HepG2 (cell line): ENCODE measurements at regions not wholly inside any gene's neighbourhood (a gene's known extent, or its start where the extent isn't known, plus 50 kb on each side); places are given as distances from the start of the nearest gene placed in this dataset.

Experiments
- ATAC-seq: fragments of 200-7000 bp; cut with Tn5 transposase; 3 replicates; pipeline ENCODE4 v1.9.1; 2020; ENCODE audit warnings: mild to moderate bottlenecking, moderate library complexity
- BruUV-seq: library from RNA; stranded (reverse); fragments of 400-500 nt; replicated peaks from 2 replicates; lab custom pipeline; 2021; lab: Mats Ljungman, UMichigan
- CTCF ChIA-PET: fragments of 300-600 bp; formaldehyde crosslinking; extraction: SDS; loops from one replicate; lab custom pipeline; 2021; ENCODE audit warnings: low total read pairs, inconsistent platforms, low intra/inter-chr PET ratio; lab: Yijun Ruan, JAX
- POLR2A ChIA-PET: fragments of 350-600 bp; sonication (Branson Sonifier 250); formaldehyde crosslinking; loops from one replicate; lab custom pipeline; 2020; ENCODE audit warnings: antibody characterized with exemption, inconsistent platforms; lab: Yijun Ruan, JAX
- DNase-seq: peaks from one replicate; pipeline ENCODE4 v3.0.0-alpha.2; 2015; ENCODE audit warnings: low spot score
- FAIRE-seq: peaks from 3 replicates; lab custom pipeline; 2011; peaks lifted over from hg19 to GRCh38; lab: Jason Lieb, UNC
- H2AFZ ChIP-seq: one replicate; pipeline ENCODE4 v1.6.1; 2011; ENCODE audit warnings: low read length, inconsistent platforms
- H3K27ac ChIP-seq: fragments of 300-600 bp; 3 replicates; pipeline ENCODE4 v1.8.0; 2011; ENCODE audit warnings: mixed run types, mild to moderate bottlenecking, mixed read lengths, low read length, inconsistent platforms; ENCODE audit not compliant: insufficient read depth; ENCODE audit errors: extremely low read length
- H3K27me3 ChIP-seq, 2 experiments: fragments of 200-600 bp in 1 of 2; 2 replicates in 1 of 2; 3 replicates in 1 of 2; pipeline versions ENCODE4 v1.6.0 to v1.8.0; 2011; ENCODE audit warnings: low read length in 2 of 2, mild to moderate bottlenecking in 2 of 2, moderate library complexity in 2 of 2, inconsistent platforms in 1 of 2; ENCODE audit not compliant: insufficient read depth in 2 of 2, control insufficient read depth in 1 of 2
- H3K36me3 ChIP-seq, 2 experiments: fragments of 200-600 bp in 1 of 2; replicated peaks in 1 of 2; 2 replicates in 1 of 2; 3 replicates in 1 of 2; pipeline versions ENCODE4 v1.5.1 to v1.8.0; 2011; ENCODE audit warnings: low read length in 2 of 2, inconsistent platforms in 1 of 2; ENCODE audit not compliant: insufficient read depth in 2 of 2, control insufficient read depth in 1 of 2
- H3K4me1 ChIP-seq: 2 replicates; pipeline ENCODE4 v1.5.1; 2012; ENCODE audit warnings: low read length, inconsistent platforms; ENCODE audit not compliant: insufficient read depth
- H3K4me2 ChIP-seq: 2 replicates; pipeline ENCODE4 v1.6.0; 2011; ENCODE audit warnings: low read depth, low read length, inconsistent platforms
- H3K4me3 ChIP-seq, 3 experiments: fragments of 200-600 bp in 1 of 3; sonication (generic), shearing (Covaris generic) in 1 of 3; replicated peaks in 1 of 3; 2 replicates each; pipeline ENCODE4 v1.5.1; 2011 to 2016; ENCODE audit warnings: low read length in 3 of 3, inconsistent platforms in 2 of 3, low read depth in 2 of 3, mild to moderate bottlenecking in 2 of 3, control low read depth in 1 of 3, mixed read lengths in 1 of 3; ENCODE audit not compliant: insufficient read depth in 1 of 3
- H3K79me2 ChIP-seq: one replicate; pipeline ENCODE4 v1.6.1; 2011; ENCODE audit warnings: low read length, inconsistent platforms; ENCODE audit not compliant: insufficient read depth
- H3K9ac ChIP-seq: 2 replicates; pipeline ENCODE4 v1.6.0; 2011; ENCODE audit warnings: mild to moderate bottlenecking, low read depth, low read length, inconsistent platforms; ENCODE audit not compliant: insufficient read depth
- H3K9me3 ChIP-seq: 2 replicates; pipeline ENCODE4 v1.5.1; 2012; ENCODE audit warnings: mild to moderate bottlenecking, low read length
- H4K20me1 ChIP-seq: 2 replicates; pipeline ENCODE4 v1.6.0; 2011; ENCODE audit warnings: inconsistent platforms, mild to moderate bottlenecking, low read length, moderate library complexity; ENCODE audit not compliant: insufficient read depth
- CBX5 ChIP-seq: sonication (generic); formaldehyde crosslinking; IDR thresholded peaks from 2 replicates; pipeline ENCODE4 v1.4.0; 2020; ENCODE audit warnings: missing genetic modification reagents, borderline replicate concordance
- LCORL ChIP-seq, 2 experiments: fragments of 450-650 bp in 1 of 2; sonication (generic) in 1 of 2; formaldehyde crosslinking in 1 of 2; IDR thresholded peaks; 2 replicates each; pipeline versions ENCODE4 v1.5.0 to v1.6.1; 2017 to 2020; ENCODE audit warnings: antibody characterized with exemption in 1 of 2, missing genetic modification reagents in 1 of 2
- POGZ ChIP-seq: sonication (generic); formaldehyde crosslinking; IDR thresholded peaks from 2 replicates; pipeline ENCODE4 v1.4.0; 2020; ENCODE audit warnings: mild to moderate bottlenecking, missing genetic modification reagents
- SIN3A ChIP-seq: IDR thresholded peaks from 2 replicates; pipeline ENCODE4 v1.6.1; 2011; ENCODE audit warnings: low read depth, mild to moderate bottlenecking, control low read depth, low read length, borderline replicate concordance
- TBP ChIP-seq: sonication (generic); formaldehyde crosslinking; IDR thresholded peaks from 2 replicates; pipeline ENCODE4 v1.5.0; 2020; ENCODE audit warnings: missing genetic modification reagents
- ZNF136 ChIP-seq: sonication (generic); formaldehyde crosslinking; IDR thresholded peaks from 2 replicates; pipeline ENCODE4 v1.8.1; 2022; ENCODE audit warnings: low read depth, mild to moderate bottlenecking, moderate library complexity, missing genetic modification reagents
- ZSCAN22 ChIP-seq: sonication (generic); formaldehyde crosslinking; IDR thresholded peaks from 2 replicates; pipeline ENCODE4 v1.4.0; 2020; ENCODE audit warnings: mild to moderate bottlenecking, missing genetic modification reagents
- WGBS: methylation state at CpG from one replicate; pipeline ENCODE4 v1.1.6; 2017; ENCODE audit warnings: low lambda C conversion rate; 5-methylcytosine and 5-hydroxymethylcytosine counted together
- in situ Hi-C: cut with HindIII; loops from 2 replicates; pipeline ENCODE4 v1.10.0; 2017; ENCODE audit warnings: low pct_unique_long_range_greater_than_20kb; ENCODE audit not compliant: extremely low pct_ligation_motif_present
- intact Hi-C: fragments of 100-400 bp; cut with micrococcal nuclease; formaldehyde crosslinking; loops from one replicate; pipeline ENCODE4 v1.10.0; 2022; ENCODE audit not compliant: unreplicated experiment
- TF ChIP-seq, protein P1 (sequence below): sonication (generic); formaldehyde crosslinking; IDR thresholded peaks from 2 replicates; pipeline ENCODE4 v1.4.0; 2020; ENCODE audit warnings: missing genetic modification reagents
- TF ChIP-seq, protein P2 (sequence below): sonication (generic); formaldehyde crosslinking; IDR thresholded peaks from 2 replicates; pipeline ENCODE4 v1.4.0; 2020; ENCODE audit warnings: missing genetic modification reagents
- TF ChIP-seq, protein P3 (sequence below): sonication (generic); formaldehyde crosslinking; IDR thresholded peaks from 2 replicates; pipeline ENCODE4 v1.5.0; 2020; ENCODE audit warnings: missing genetic modification reagents
- TF ChIP-seq, protein P4 (sequence below): sonication (generic); formaldehyde crosslinking; IDR thresholded peaks from 2 replicates; pipeline ENCODE4 v1.5.0; 2020; ENCODE audit warnings: mild to moderate bottlenecking, low read depth, missing genetic modification reagents, borderline replicate concordance

DNA sequence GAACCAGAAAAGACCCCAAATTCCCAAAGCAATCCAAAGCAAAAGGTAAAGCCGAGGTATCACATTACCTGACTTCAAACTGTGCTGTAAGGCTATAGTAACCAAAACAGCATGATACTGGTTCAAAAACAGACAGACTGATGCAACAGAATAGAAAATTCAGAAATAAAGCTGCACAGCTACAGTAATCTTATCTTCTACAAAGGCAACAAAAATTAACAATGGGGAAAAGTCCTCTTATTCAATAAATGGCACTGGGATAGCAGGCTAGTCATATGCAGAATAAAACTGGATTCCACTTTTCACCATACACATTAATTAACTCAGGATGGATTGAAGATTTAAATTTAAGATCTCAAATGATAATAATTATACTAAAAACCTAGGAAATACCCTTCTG lies 392.6 kb upstream of the CBLB start (continued):
- TF ChIP-seq, protein P1, sequence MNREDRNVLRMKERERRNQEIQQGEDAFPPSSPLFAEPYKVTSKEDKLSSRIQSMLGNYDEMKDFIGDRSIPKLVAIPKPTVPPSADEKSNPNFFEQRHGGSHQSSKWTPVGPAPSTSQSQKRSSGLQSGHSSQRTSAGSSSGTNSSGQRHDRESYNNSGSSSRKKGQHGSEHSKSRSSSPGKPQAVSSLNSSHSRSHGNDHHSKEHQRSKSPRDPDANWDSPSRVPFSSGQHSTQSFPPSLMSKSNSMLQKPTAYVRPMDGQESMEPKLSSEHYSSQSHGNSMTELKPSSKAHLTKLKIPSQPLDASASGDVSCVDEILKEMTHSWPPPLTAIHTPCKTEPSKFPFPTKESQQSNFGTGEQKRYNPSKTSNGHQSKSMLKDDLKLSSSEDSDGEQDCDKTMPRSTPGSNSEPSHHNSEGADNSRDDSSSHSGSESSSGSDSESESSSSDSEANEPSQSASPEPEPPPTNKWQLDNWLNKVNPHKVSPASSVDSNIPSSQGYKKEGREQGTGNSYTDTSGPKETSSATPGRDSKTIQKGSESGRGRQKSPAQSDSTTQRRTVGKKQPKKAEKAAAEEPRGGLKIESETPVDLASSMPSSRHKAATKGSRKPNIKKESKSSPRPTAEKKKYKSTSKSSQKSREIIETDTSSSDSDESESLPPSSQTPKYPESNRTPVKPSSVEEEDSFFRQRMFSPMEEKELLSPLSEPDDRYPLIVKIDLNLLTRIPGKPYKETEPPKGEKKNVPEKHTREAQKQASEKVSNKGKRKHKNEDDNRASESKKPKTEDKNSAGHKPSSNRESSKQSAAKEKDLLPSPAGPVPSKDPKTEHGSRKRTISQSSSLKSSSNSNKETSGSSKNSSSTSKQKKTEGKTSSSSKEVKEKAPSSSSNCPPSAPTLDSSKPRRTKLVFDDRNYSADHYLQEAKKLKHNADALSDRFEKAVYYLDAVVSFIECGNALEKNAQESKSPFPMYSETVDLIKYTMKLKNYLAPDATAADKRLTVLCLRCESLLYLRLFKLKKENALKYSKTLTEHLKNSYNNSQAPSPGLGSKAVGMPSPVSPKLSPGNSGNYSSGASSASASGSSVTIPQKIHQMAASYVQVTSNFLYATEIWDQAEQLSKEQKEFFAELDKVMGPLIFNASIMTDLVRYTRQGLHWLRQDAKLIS (CRISPR knock-in tag), result no peak
- no peak for TF ChIP-seq CBX5
- TF ChIP-seq ZNF136, result no peak

DNA sequence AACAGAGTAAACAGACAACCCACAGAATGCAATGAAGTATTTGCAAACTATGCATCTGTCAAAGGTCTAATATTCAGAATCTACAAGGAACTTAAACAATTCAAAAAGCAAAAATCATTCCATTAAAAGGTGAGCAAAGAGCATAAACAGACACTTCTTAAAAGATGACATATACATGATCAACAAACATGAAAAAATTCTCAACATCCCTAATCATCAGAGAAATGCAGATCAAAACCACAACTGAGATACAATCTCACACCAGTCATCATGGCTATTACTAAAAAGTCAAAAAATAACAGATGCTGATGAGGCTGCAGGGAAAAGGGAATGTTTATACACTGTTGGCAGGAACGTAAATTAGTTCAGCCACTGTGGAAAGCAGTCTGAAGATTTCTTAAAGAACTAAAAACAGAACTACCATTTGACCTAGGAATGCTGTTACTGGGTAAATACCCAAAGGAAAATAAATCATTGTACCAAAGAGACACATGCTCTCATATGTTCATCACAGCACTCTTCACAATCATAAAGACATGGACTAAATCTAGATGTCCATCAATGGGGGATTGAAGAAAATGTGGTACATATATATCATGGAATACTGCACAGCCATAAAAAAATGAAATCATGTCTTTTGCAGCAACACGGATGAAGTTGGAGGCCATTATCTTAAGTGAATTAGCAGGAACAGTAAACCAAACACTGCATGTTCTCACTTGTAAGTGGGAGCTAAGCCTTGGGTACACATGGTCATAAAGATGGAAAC lies 393.3 kb upstream of the CBLB start:
- H3K9me3 ChIP-seq, result 0 out of 2 replicates have a peak, but pooled peaks cover 5% of the 10 kb centered on the region
- ATAC-seq (no peak), FAIRE-seq (no peak), DNase-seq (no peak)
- ChIA-PET CTCF (no interaction called here), POLR2A (no interaction called here)
- H3K4me3 ChIP-seq, result no peak overlapping the region
- H3K27ac ChIP-seq, result no peak overlapping the region
- no peaks in the 10 kb centered on the region for H3K36me3 ChIP-seq
- H4K20me1 ChIP-seq, result no peaks in the 10 kb centered on the region
- WGBS, result 41% methylated on average over 2 of the region's 2 CpGs
- TF ChIP-seq TBP (CRISPR knock-in tag), result no peak
- no peak for TF ChIP-seq SIN3A
- TF ChIP-seq POGZ, result no peak
- TF ChIP-seq, protein P2, sequence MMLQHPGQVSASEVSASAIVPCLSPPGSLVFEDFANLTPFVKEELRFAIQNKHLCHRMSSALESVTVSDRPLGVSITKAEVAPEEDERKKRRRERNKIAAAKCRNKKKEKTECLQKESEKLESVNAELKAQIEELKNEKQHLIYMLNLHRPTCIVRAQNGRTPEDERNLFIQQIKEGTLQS (CRISPR knock-in tag), result no peak
- TF ChIP-seq, protein P3, sequence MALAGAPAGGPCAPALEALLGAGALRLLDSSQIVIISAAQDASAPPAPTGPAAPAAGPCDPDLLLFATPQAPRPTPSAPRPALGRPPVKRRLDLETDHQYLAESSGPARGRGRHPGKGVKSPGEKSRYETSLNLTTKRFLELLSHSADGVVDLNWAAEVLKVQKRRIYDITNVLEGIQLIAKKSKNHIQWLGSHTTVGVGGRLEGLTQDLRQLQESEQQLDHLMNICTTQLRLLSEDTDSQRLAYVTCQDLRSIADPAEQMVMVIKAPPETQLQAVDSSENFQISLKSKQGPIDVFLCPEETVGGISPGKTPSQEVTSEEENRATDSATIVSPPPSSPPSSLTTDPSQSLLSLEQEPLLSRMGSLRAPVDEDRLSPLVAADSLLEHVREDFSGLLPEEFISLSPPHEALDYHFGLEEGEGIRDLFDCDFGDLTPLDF, result no peak
- no peak for TF ChIP-seq ZSCAN22 (CRISPR knock-in tag)
- TF ChIP-seq, protein P4, sequence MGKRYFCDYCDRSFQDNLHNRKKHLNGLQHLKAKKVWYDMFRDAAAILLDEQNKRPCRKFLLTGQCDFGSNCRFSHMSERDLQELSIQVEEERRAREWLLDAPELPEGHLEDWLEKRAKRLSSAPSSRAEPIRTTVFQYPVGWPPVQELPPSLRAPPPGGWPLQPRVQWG (CRISPR knock-in tag), result no peak
- TF ChIP-seq LCORL (IDR thresholded peaks at IDR 0.05), result no peak
- no peak for TF ChIP-seq LCORL (CRISPR knock-in tag; IDR thresholded peaks at IDR 0.05)
- H3K9ac ChIP-seq, result no peak overlapping the region
- no peak overlapping the region for H3K4me2 ChIP-seq
- intact Hi-C loops (no loop called here), in situ Hi-C loops (no loop called here)
- H3K79me2 ChIP-seq, result no peaks in the 10 kb centered on the region
- H2AFZ ChIP-seq, result no peak overlapping the region
- no peaks in the 10 kb centered on the region for H3K27me3 ChIP-seq
- no peaks in the 10 kb centered on the region for H3K4me1 ChIP-seq
- no TSS peak for BruUV-seq
